NCI-H524 (cell line): ENCODE measurements at regions not wholly inside any gene's neighbourhood (a gene's known extent, or its start where the extent isn't known, plus 50 kb on each side); places are given as distances from the start of the nearest gene placed in this dataset.

Experiments used
- DNase-seq, 2 experiments: peaks; one replicate each; lab custom pipeline; 2025; lab: John Stamatoyannopoulos, UW

- DNase-seq = no peak
Measured at GRCh38 chr11:59302991-59303390, 55.7 kb upstream of the OR5AN1 start.

GRCh38 chr11:59295435-59295834 lies 63.3 kb upstream of the OR5AN1 start:
- no peak for DNase-seq

- no peak for DNase-seq
Measured at GRCh38 chr11:59292611-59293010, 66.1 kb upstream of the OR5AN1 start.

- no peak for DNase-seq
Measured at GRCh38 chr11:59291228-59291627, 67.5 kb upstream of the OR5AN1 start.

- DNase-seq = no peak
Measured at GRCh38 chr11:59289356-59290181, 69.1 kb upstream of the OR5AN1 start.

- no peak for DNase-seq
Measured at GRCh38 chr11:59285716-59286260, 72.9 kb upstream of the OR5AN1 start.

GRCh38 chr11:59284773-59285129 lies 72.0 kb upstream of the MPEG1 start:
- no peak for DNase-seq

- DNase-seq = peak in 1 of 2 experiments; percentile 29
Measured at GRCh38 chr11:59283825-59284772, 71.4 kb upstream of the MPEG1 start.

- no peak for DNase-seq
Measured at GRCh38 chr11:59283311-59283710, 70.6 kb upstream of the MPEG1 start.

GRCh38 chr11:59281177-59281576 lies 68.5 kb upstream of the MPEG1 start:
- no peak for DNase-seq

- no peak for DNase-seq
Measured at GRCh38 chr11:59273373-59273841, 60.7 kb upstream of the MPEG1 start.

- no peak for DNase-seq
Measured at GRCh38 chr11:59272771-59273372, 60.1 kb upstream of the MPEG1 start.

- no peak for DNase-seq
Measured at GRCh38 chr11:59271811-59272327, 59.1 kb upstream of the MPEG1 start.

GRCh38 chr11:59271247-59271755 lies 58.6 kb upstream of the MPEG1 start:
- no peak for DNase-seq

- DNase-seq = no peak
Measured at GRCh38 chr11:59267736-59268475, 55.2 kb upstream of the MPEG1 start.

- no peak for DNase-seq
Measured at GRCh38 chr11:59267196-59267595, 54.5 kb upstream of the MPEG1 start.

GRCh38 chr11:59266491-59266890 lies 53.8 kb upstream of the MPEG1 start:
- no peak for DNase-seq

GRCh38 chr11:59265735-59266134 lies 53.0 kb upstream of the MPEG1 start:
- DNase-seq = no peak

- no peak for DNase-seq
Measured at GRCh38 chr11:59264736-59265135, 52.0 kb upstream of the MPEG1 start.

GRCh38 chr11:59263225-59263894 lies 50.6 kb upstream of the MPEG1 start:
- DNase-seq = no peak
